ENCODE measurements at regions not wholly inside any gene's neighbourhood (a gene's known extent, or its start where the extent isn't known, plus 50 kb on each side); places are given as distances from the start of the nearest gene placed in this dataset.
"Not testable (repeated sequence)": the region's sequence is repeated elsewhere in the genome, so short reads cannot be mapped to it uniquely, and the experiment has no call there.

DNA sequence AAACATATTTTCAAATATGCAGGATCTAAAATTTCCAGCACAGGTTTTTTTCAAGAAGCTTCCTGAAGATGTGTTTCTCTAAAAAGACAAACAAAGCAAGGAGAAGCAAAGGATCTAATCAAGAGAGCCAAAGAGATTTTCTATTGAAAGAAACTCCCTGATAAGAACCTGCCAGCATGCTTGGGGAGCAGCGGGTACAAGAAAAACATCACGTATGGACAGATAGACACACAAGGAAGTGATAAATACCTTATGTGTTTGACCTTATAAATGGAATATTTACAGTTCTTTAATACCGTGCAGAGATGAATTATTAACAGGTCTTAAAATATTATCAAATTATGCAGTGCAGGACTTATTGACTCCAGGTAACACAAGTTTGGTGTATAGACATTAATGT lies 562.1 kb downstream of the DACH1 start:
- Histone ChIP-seq H3K9ac (ENCODE audit: low read depth, low read length) (no peak overlapping the region), H3K36me3 (ENCODE audit: control insufficient read depth, insufficient read depth, low read length) (no peaks in the 10 kb centered on the region), H3K4me3 (ENCODE audit: low read depth, low read length) (no peak overlapping the region), H3K27ac (ENCODE audit: low read depth, low read length) (no peak overlapping the region), H3K4me1 (ENCODE audit: control insufficient read depth, insufficient read depth, low read length) (peaks cover 7% of the 10 kb centered on the region), H3K27me3 (ENCODE audit: control insufficient read depth, insufficient read depth, low read length) (no peaks in the 10 kb centered on the region), H3K9me3 (ENCODE audit: control insufficient read depth, insufficient read depth, low read length) (no peaks in the 10 kb centered on the region)

DNA sequence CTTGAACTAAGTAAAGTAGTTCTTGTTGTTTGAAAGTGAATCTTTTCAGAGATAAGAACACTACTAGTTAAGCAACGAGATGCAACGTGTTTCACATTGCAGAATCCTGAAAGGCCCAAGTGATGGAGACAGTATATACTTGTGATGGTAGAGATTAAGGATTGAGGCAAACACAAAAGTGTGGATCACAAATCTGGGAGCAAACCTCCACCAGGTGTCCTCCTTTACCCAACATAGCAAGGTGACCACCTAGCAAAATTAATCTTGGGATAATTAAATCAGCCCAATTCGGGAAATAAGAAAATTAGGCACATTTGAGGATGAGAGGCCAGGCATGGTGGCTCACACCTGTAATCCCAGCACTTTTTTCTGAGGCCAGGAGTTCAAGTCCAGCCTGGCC lies 563.9 kb downstream of the DACH1 start:
- Histone ChIP-seq H3K36me3 (ENCODE audit: control insufficient read depth, insufficient read depth, low read length) (no peaks in the 10 kb centered on the region), H3K4me1 (ENCODE audit: control insufficient read depth, insufficient read depth, low read length) (peaks cover 7% of the 10 kb centered on the region), H3K27ac (ENCODE audit: low read depth, low read length) (no peak overlapping the region), H3K9me3 (ENCODE audit: control insufficient read depth, insufficient read depth, low read length) (no peaks in the 10 kb centered on the region), H3K4me3 (ENCODE audit: low read depth, low read length) (no peak overlapping the region), H3K9ac (ENCODE audit: low read depth, low read length) (no peak overlapping the region), H3K27me3 (ENCODE audit: control insufficient read depth, insufficient read depth, low read length) (no peaks in the 10 kb centered on the region)

DNA sequence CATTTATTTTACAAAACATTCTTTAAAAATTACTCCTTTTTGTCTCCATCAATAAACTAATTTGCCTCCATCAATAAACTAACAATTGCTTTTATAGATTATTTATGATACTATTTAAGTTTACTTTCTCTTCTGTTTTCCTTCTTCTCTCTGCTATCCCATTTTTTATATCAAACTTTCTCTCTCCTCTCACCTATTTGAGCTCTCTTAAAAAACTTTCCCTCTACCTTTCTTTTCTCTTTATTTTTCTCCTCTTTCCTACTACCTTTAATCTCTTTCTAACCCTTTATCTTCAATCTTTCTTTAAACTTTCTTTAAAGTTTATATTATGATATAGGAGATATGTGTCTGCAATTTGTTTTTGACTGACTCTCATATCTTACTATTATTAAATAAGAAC lies 566.4 kb downstream of the DACH1 start:
- Histone ChIP-seq H3K27me3 (ENCODE audit: control insufficient read depth, insufficient read depth, low read length) (no peaks in the 10 kb centered on the region), H3K4me3 (ENCODE audit: low read depth, low read length) (no peak overlapping the region), H3K4me1 (ENCODE audit: control insufficient read depth, insufficient read depth, low read length) (no peaks in the 10 kb centered on the region), H3K9ac (ENCODE audit: low read depth, low read length) (no peak overlapping the region), H3K36me3 (ENCODE audit: control insufficient read depth, insufficient read depth, low read length) (no peaks in the 10 kb centered on the region), H3K9me3 (ENCODE audit: control insufficient read depth, insufficient read depth, low read length) (no peaks in the 10 kb centered on the region), H3K27ac (ENCODE audit: low read depth, low read length) (no peak overlapping the region)

GRCh38 chr13:71291842-71292146 lies 575.2 kb downstream of the DACH1 start:
- no peaks in the 10 kb centered on the region for H3K36me3 ChIP-seq (ENCODE audit: control insufficient read depth, insufficient read depth, low read length)
- no peak overlapping the region for H3K9ac ChIP-seq (ENCODE audit: low read depth, low read length)
- H3K27ac ChIP-seq (ENCODE audit: low read depth, low read length) = no peak overlapping the region
- no peaks in the 10 kb centered on the region for H3K4me1 ChIP-seq (ENCODE audit: control insufficient read depth, insufficient read depth, low read length)
- peaks cover 2% of the 10 kb centered on the region; the same call in 1 of the 2 replicates for H3K9me3 ChIP-seq (ENCODE audit: control insufficient read depth, insufficient read depth, low read length)
- H3K4me3 ChIP-seq (ENCODE audit: low read depth, low read length) = no peak overlapping the region
- H3K27me3 ChIP-seq (ENCODE audit: control insufficient read depth, insufficient read depth, low read length) = no peaks in the 10 kb centered on the region

- Histone ChIP-seq H3K4me1 (ENCODE audit: control insufficient read depth, insufficient read depth, low read length) (no peaks in the 10 kb centered on the region), H3K27ac (ENCODE audit: low read depth, low read length) (no peak overlapping the region), H3K9me3 (ENCODE audit: control insufficient read depth, insufficient read depth, low read length) (peaks cover 2% of the 10 kb centered on the region; the same call in 1 of the 2 replicates), H3K27me3 (ENCODE audit: control insufficient read depth, insufficient read depth, low read length) (no peaks in the 10 kb centered on the region), H3K4me3 (ENCODE audit: low read depth, low read length) (no peak overlapping the region), H3K9ac (ENCODE audit: low read depth, low read length) (no peak overlapping the region), H3K36me3 (ENCODE audit: control insufficient read depth, insufficient read depth, low read length) (no peaks in the 10 kb centered on the region)
Observed at GRCh38 chr13:71290963-71291841, 575.8 kb downstream of the DACH1 start.

DNA sequence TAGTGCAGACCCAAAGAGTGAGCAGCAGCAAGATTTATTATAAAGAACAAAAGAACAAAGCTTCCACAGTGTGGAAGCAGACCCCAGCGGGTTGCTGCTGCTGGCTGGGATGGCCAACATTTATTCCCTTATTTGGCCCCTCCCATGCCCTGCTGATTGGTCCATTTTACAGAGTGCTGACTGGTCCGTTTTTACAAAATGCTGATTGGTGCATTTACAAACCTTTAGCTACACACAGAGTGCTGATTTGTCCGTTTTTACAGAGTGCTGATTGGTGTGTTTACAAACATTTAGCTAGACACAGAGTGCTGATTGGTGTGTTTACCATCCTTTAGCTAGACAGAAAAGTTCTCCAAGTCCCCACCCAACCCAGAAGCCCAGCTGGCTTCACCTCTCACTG lies 577.0 kb downstream of the DACH1 start:
- not testable (repeated sequence) for H3K9me3 ChIP-seq (ENCODE audit: control insufficient read depth, insufficient read depth, low read length); H3K4me1 ChIP-seq (ENCODE audit: control insufficient read depth, insufficient read depth, low read length); H3K27ac ChIP-seq (ENCODE audit: low read depth, low read length); H3K27me3 ChIP-seq (ENCODE audit: control insufficient read depth, insufficient read depth, low read length); H3K4me3 ChIP-seq (ENCODE audit: low read depth, low read length); H3K9ac ChIP-seq (ENCODE audit: low read depth, low read length); H3K36me3 ChIP-seq (ENCODE audit: control insufficient read depth, insufficient read depth, low read length)

- H3K4me3 ChIP-seq (ENCODE audit: low read depth, low read length) = no peak overlapping the region
- H3K4me1 ChIP-seq (ENCODE audit: control insufficient read depth, insufficient read depth, low read length) = no peaks in the 10 kb centered on the region
- no peaks in the 10 kb centered on the region for H3K36me3 ChIP-seq (ENCODE audit: control insufficient read depth, insufficient read depth, low read length)
- no peaks in the 10 kb centered on the region for H3K27me3 ChIP-seq (ENCODE audit: control insufficient read depth, insufficient read depth, low read length)
- H3K9me3 ChIP-seq (ENCODE audit: control insufficient read depth, insufficient read depth, low read length) = peaks cover 2% of the 10 kb centered on the region; the same call in 1 of the 2 replicates
- no peak overlapping the region for H3K9ac ChIP-seq (ENCODE audit: low read depth, low read length)
- no peak overlapping the region for H3K27ac ChIP-seq (ENCODE audit: low read depth, low read length)
Observed at GRCh38 chr13:71285700-71286099, 581.3 kb downstream of the DACH1 start.

DNA sequence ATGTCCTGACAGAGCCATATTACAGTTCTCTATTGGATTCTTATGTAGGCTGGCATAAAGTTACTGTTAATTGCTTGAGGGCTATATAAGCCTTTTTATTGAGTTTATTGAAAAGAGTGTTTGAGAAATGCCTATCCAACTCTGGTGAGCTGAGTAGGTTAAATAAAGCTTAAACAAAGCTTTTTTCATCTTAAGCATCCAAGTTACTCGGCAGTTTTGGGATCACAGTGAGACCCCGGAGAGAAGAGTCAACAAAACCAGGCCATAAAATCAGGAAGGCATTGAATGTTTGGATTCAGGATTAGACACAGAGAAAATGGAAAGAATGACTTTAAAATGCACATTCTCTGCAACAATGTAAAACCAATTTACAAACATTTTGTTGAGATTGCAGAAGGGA lies 588.5 kb downstream of the DACH1 start:
- H3K27me3 ChIP-seq (ENCODE audit: control insufficient read depth, insufficient read depth, low read length) = no peaks in the 10 kb centered on the region
- no peak overlapping the region for H3K9ac ChIP-seq (ENCODE audit: low read depth, low read length)
- no peaks in the 10 kb centered on the region; the same call in 1 of the 2 replicates for H3K4me1 ChIP-seq (ENCODE audit: control insufficient read depth, insufficient read depth, low read length)
- H3K27ac ChIP-seq (ENCODE audit: low read depth, low read length) = no peak overlapping the region
- H3K9me3 ChIP-seq (ENCODE audit: control insufficient read depth, insufficient read depth, low read length) = no peaks in the 10 kb centered on the region
- no peak overlapping the region for H3K4me3 ChIP-seq (ENCODE audit: low read depth, low read length)
- no peaks in the 10 kb centered on the region for H3K36me3 ChIP-seq (ENCODE audit: control insufficient read depth, insufficient read depth, low read length)

GRCh38 chr13:71274923-71275608 lies 591.9 kb downstream of the DACH1 start:
- Histone ChIP-seq H3K4me3 (ENCODE audit: low read depth, low read length) (no peak overlapping the region), H3K9me3 (ENCODE audit: control insufficient read depth, insufficient read depth, low read length) (no peaks in the 10 kb centered on the region), H3K27me3 (ENCODE audit: control insufficient read depth, insufficient read depth, low read length) (no peaks in the 10 kb centered on the region), H3K27ac (ENCODE audit: low read depth, low read length) (no peak overlapping the region), H3K36me3 (ENCODE audit: control insufficient read depth, insufficient read depth, low read length) (no peaks in the 10 kb centered on the region), H3K4me1 (ENCODE audit: control insufficient read depth, insufficient read depth, low read length) (no peaks in the 10 kb centered on the region; the same call in 1 of the 2 replicates), H3K9ac (ENCODE audit: low read depth, low read length) (no peak overlapping the region)

DNA sequence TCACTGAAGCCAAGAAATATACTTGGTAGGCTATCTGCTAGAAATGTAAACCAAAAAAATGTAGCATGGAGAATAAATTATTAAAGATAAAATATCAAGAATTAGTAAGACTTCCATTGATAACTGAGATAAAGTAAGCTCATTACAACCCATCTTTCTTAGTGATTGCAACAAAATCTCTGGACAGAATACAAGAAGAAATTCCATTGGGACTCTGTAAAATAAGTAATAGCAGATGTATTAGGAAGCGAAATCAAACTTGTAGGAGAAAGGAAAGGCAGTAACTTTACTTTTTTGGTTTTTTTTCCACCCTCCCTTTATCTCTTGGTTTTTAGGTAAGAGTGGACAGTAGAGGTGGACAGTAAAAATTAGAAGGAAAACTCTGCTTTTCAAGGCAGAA lies 605.7 kb downstream of the DACH1 start:
- Histone ChIP-seq H3K36me3 (ENCODE audit: control insufficient read depth, insufficient read depth, low read length) (no peaks in the 10 kb centered on the region), H3K27me3 (ENCODE audit: control insufficient read depth, insufficient read depth, low read length) (no peaks in the 10 kb centered on the region), H3K4me1 (ENCODE audit: control insufficient read depth, insufficient read depth, low read length) (0 out of 2 replicates have a peak, but pooled peaks cover 3% of the 10 kb centered on the region), H3K4me3 (ENCODE audit: low read depth, low read length) (no peak overlapping the region), H3K9ac (ENCODE audit: low read depth, low read length) (no peak overlapping the region), H3K9me3 (ENCODE audit: control insufficient read depth, insufficient read depth, low read length) (no peaks in the 10 kb centered on the region), H3K27ac (ENCODE audit: low read depth, low read length) (no peak overlapping the region)

GRCh38 chr13:71260246-71260645 lies 606.8 kb downstream of the DACH1 start:
- no peaks in the 10 kb centered on the region for H3K9me3 ChIP-seq (ENCODE audit: control insufficient read depth, insufficient read depth, low read length)
- no peak overlapping the region for H3K27ac ChIP-seq (ENCODE audit: low read depth, low read length)
- H3K27me3 ChIP-seq (ENCODE audit: control insufficient read depth, insufficient read depth, low read length) = no peaks in the 10 kb centered on the region
- no peaks in the 10 kb centered on the region for H3K36me3 ChIP-seq (ENCODE audit: control insufficient read depth, insufficient read depth, low read length)
- H3K4me3 ChIP-seq (ENCODE audit: low read depth, low read length) = no peak overlapping the region
- 0 out of 2 replicates have a peak, but pooled peaks cover 4% of the 10 kb centered on the region for H3K4me1 ChIP-seq (ENCODE audit: control insufficient read depth, insufficient read depth, low read length)
- H3K9ac ChIP-seq (ENCODE audit: low read depth, low read length) = no peak overlapping the region
